Vagina (tissue), 2 donors: ENCODE measurements at regions not wholly inside any gene's neighbourhood (a gene's known extent, or its start where the extent isn't known, plus 50 kb on each side); places are given as distances from the start of the nearest gene placed in this dataset.

Experiments used
- DNase-seq, 2 donors: peaks; one replicate each; pipeline ENCODE4 v3.0.0-alpha.2; 2017; ENCODE audit errors: extremely low spot score in 2 of 2
- H3K27ac ChIP-seq: fragments of 200-600 bp; sonication (generic); one replicate; pipeline ENCODE4 v1.5.1; 2019
- H3K27me3 ChIP-seq: fragments of 200-600 bp; sonication (generic); one replicate; pipeline ENCODE4 v1.5.1; 2019
- H3K36me3 ChIP-seq, 2 donors: fragments of 200-600 bp; sonication (generic); one replicate each; pipeline ENCODE4 v1.5.1; 2017 to 2019
- H3K4me1 ChIP-seq: fragments of 200-600 bp; sonication (generic); one replicate; pipeline ENCODE4 v1.5.1; 2019
- H3K4me3 ChIP-seq, 2 donors: fragments of 200-600 bp; sonication (generic); 1 replicate in 1 of 2; 2 replicates in 1 of 2; pipeline ENCODE4 v1.5.1; 2016 to 2019
- H3K9me3 ChIP-seq: fragments of 200-600 bp; sonication (generic); one replicate; pipeline ENCODE4 v1.5.1; 2019
- CTCF ChIP-seq, 3 experiments: fragments of 450-650 bp in 2 of 3; fragments of 200-600 bp in 1 of 3; sonication (generic) in 1 of 3; IDR thresholded peaks; one replicate each; pipeline ENCODE4 v1.5.1; 2017 to 2019; ENCODE audit warnings: antibody characterized with exemption in 3 of 3, mild to moderate bottlenecking in 2 of 3, moderate library complexity in 2 of 3
- POLR2A ChIP-seq, 2 donors: fragments of 450-650 bp; IDR thresholded peaks; one replicate each; pipeline ENCODE4 v1.6.1; 2017; ENCODE audit warnings: antibody characterized with exemption in 2 of 2, mild to moderate bottlenecking in 2 of 2, moderate library complexity in 2 of 2
- POLR2AphosphoS5 ChIP-seq, 2 donors: sonication (generic); formaldehyde crosslinking; IDR thresholded peaks; one replicate each; pipeline ENCODE4 v1.9.0; 2017; ENCODE audit warnings: antibody characterized with exemption in 2 of 2, mild to moderate bottlenecking in 2 of 2, low read depth in 1 of 2; ENCODE audit not compliant: insufficient read depth in 1 of 2
- intact Hi-C: fragments of 100-400 bp; cut with DNase I; formaldehyde crosslinking; loops from one replicate; pipeline ENCODE4 v1.15.1; 2023

DNA sequence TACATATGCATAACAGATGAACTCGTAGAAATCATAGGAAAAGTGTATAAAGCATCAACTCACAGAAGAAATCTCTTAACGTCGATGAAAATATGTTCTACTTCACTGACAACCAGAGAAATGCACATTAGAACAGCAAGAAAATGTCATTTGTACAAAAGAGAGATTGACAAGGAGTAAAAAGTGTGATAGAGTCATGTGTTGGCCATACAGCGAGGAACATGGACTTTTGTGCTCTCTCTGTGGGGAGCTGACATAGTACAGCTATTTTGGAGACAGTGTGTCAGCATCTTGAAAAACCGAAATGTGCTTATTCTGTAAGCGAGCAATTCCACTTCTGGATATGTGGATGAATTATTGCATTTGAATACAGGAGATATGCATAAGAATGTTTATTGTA is 477.9 kb downstream of the ICE1 start:
- DNase-seq = no peak
- Histone ChIP-seq H3K4me3 (no peak overlapping the region), H3K27me3 (no peaks in the 10 kb centered on the region), H3K9me3 (no peaks in the 10 kb centered on the region), H3K27ac (no peak overlapping the region), H3K36me3 (no peaks in the 10 kb centered on the region), H3K4me1 (no peaks in the 10 kb centered on the region)
- TF ChIP-seq POLR2AphosphoS5 (IDR thresholded peaks at IDR 0.05; ENCODE audit: insufficient read depth in 1 of 2, low read depth in 1 of 2) = no peak
- TF ChIP-seq POLR2A (IDR thresholded peaks at IDR 0.05) = no peak
- TF ChIP-seq CTCF (IDR thresholded peaks at IDR 0.05) = no peak
- intact Hi-C loops = no loop called here

DNA sequence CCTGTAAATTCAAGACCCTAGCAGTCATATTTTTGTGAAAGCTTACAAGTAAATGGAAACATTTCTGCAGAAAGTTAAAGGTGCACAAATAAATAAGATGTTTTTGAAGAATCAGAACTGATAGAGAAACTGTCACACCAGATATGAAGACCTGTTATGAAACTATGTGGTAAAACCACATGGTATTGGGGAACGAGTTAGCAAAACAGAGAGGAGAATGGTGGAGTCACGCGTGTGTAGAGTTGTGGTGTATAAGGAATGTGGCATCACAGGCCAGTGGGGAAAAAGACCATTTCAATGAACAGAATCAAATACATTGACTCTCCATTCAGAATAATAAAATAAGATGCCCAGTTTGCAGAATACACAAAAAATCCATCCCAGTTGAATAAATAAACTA is 477.2 kb downstream of the ICE1 start:
- Histone ChIP-seq H3K27ac (no peak overlapping the region), H3K9me3 (no peaks in the 10 kb centered on the region)
- TF ChIP-seq POLR2A (IDR thresholded peaks at IDR 0.05) (no peak), CTCF (IDR thresholded peaks at IDR 0.05) (no peak), POLR2AphosphoS5 (IDR thresholded peaks at IDR 0.05; ENCODE audit: insufficient read depth in 1 of 2, low read depth in 1 of 2) (no peak)

DNA sequence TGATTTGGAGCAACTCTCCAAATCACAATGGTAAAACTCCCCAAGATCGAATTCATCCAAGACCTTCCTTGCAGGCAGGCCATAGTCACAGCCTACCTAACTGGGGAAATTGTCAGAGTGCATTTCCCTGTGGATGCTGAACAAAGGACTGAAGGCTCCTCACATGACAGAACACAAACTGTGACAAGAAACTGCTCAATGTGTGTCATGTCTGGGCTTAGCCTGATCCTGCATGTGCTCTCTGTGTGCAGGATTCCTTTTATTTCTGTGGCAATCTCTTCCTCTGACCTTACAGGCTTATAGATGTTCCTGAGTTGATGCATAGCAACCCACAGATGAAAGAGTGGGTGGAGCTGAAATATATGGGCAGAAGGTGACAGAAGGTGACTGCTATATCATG is 465.8 kb downstream of the ICE1 start:
- no peaks in the 10 kb centered on the region for H3K4me1 ChIP-seq
- no peak overlapping the region for H3K27ac ChIP-seq
- no peaks in the 10 kb centered on the region for H3K9me3 ChIP-seq
- DNase-seq = no peak
- H3K27me3 ChIP-seq = no peaks in the 10 kb centered on the region
- intact Hi-C loops = no loop called here
- H3K36me3 ChIP-seq = no peaks in the 10 kb centered on the region
- H3K4me3 ChIP-seq = no peak overlapping the region
- no peak for TF ChIP-seq POLR2AphosphoS5 (IDR thresholded peaks at IDR 0.05; ENCODE audit: insufficient read depth in 1 of 2, low read depth in 1 of 2)

More for the DNA sequence above, 477.2 kb downstream of the ICE1 start:
- Histone ChIP-seq H3K27me3 (no peaks in the 10 kb centered on the region), H3K4me3 (no peak overlapping the region), H3K4me1 (no peaks in the 10 kb centered on the region), H3K36me3 (no peaks in the 10 kb centered on the region)
- intact Hi-C loops = no loop called here
- no peak for DNase-seq

- no peak for DNase-seq
- no peaks in the 10 kb centered on the region for H3K9me3 ChIP-seq
- TF ChIP-seq POLR2A (IDR thresholded peaks at IDR 0.05) = no peak
- TF ChIP-seq POLR2AphosphoS5 (IDR thresholded peaks at IDR 0.05; ENCODE audit: insufficient read depth in 1 of 2, low read depth in 1 of 2) = no peak
- TF ChIP-seq CTCF (IDR thresholded peaks at IDR 0.05) = no peak
- H3K4me1 ChIP-seq = no peaks in the 10 kb centered on the region
- no peak overlapping the region for H3K4me3 ChIP-seq
- H3K36me3 ChIP-seq = no peaks in the 10 kb centered on the region
- intact Hi-C loops = no loop called here
- H3K27ac ChIP-seq = no peak overlapping the region
- no peaks in the 10 kb centered on the region for H3K27me3 ChIP-seq
Measured at GRCh38 chr5:5887833-5888232, 465.4 kb downstream of the ICE1 start.

GRCh38 chr5:5886812-5887486 is 464.5 kb downstream of the ICE1 start:
- H3K27me3 ChIP-seq = no peaks in the 10 kb centered on the region
- no peaks in the 10 kb centered on the region for H3K9me3 ChIP-seq
- no peak for DNase-seq
- no peaks in the 10 kb centered on the region for H3K36me3 ChIP-seq
- no peak for TF ChIP-seq POLR2A (IDR thresholded peaks at IDR 0.05)
- no peak for TF ChIP-seq CTCF (IDR thresholded peaks at IDR 0.05)
- TF ChIP-seq POLR2AphosphoS5 (IDR thresholded peaks at IDR 0.05; ENCODE audit: insufficient read depth in 1 of 2, low read depth in 1 of 2) = no peak
- H3K4me3 ChIP-seq = no peak overlapping the region
- H3K27ac ChIP-seq = no peak overlapping the region
- intact Hi-C loops = no loop called here
- H3K4me1 ChIP-seq = no peaks in the 10 kb centered on the region
